H7 (cell line): ENCODE measurements at regions not wholly inside any gene's neighbourhood (a gene's known extent, or its start where the extent isn't known, plus 50 kb on each side); places are given as distances from the start of the nearest gene placed in this dataset.

Source experiments
- DNase-seq: peaks from one replicate; pipeline ENCODE4 v3.0.0; 2012
- H3K27me3 ChIP-seq: 2 replicates; pipeline ENCODE4 v1.6.0; 2011; ENCODE audit warnings: mild to moderate bottlenecking, low read length; ENCODE audit not compliant: control insufficient read depth, insufficient read depth
- H3K36me3 ChIP-seq: replicated peaks from 2 replicates; pipeline ENCODE4 v1.5.1; 2011; ENCODE audit warnings: low read length; ENCODE audit not compliant: control insufficient read depth, insufficient read depth
- H3K4me3 ChIP-seq: 2 replicates; pipeline ENCODE4 v1.5.1; 2011; ENCODE audit warnings: low read depth, mild to moderate bottlenecking, control low read depth, low read length, moderate library complexity; ENCODE audit not compliant: insufficient read depth

- Histone ChIP-seq H3K4me3 (no peak overlapping the region), H3K27me3 (no peaks in the 10 kb centered on the region), H3K36me3 (no peaks in the 10 kb centered on the region)
- DNase-seq: no peak
These were observed 322.2 kb upstream of the HS6ST1 start for GRCh38 chr2:128640845-128641360.

DNA sequence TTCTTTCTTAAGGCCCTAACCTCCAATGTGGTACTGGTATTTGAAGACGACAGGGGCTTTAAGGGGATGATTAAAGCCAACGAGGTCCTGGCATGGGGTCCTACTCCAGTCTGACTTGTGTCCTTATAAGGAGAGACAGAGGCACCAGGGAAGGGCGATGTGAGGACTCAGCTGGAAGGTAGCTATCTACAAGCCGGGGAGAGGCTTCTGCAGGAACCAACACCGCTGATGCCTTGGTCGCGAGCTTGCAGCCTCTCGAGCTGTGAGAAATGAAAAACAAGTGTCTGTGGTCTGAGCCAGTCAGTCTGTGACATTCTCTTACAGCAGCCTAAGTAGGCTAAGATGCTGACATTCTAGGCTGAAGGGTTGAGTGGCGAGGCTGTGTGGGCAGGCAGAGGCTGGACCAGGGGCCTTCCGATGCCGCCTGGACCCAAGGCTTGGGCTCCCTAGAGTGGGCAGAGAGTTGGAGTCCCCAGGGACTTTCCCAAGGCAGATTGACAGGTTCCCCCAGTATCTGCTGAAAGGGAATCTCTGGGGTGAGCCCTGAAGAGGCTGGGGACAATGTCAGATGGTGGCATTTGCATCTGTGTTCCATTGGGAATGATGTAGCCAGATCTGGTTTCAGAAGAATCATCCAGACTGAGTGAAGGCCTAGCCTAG is 322.9 kb upstream of the HS6ST1 start:
- no peak for DNase-seq
- Histone ChIP-seq H3K36me3 (no peaks in the 10 kb centered on the region), H3K4me3 (no peak overlapping the region), H3K27me3 (no peaks in the 10 kb centered on the region)

DNA sequence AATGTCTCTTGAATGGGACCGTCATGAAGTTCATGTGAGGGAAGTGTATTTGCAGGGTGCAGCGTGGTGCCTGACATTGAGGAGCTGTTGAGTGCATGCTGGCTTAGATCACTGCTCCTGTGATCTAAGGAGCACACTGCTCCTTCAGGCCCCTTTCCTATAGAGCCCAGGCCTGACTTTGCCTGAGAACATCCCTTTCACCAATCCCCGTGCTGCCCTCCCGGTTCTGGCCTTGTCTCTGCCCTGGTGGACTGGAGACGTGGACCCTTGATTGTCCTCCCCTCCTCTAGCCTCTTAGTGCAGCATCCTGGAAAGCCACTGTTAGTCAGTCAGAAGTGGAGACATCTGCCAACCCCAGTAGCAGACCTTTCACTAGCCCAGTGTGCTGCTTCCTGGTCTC is 323.6 kb upstream of the HS6ST1 start:
- no peaks in the 10 kb centered on the region for H3K27me3 ChIP-seq
- H3K4me3 ChIP-seq: no peak overlapping the region
- DNase-seq: no peak

DNA sequence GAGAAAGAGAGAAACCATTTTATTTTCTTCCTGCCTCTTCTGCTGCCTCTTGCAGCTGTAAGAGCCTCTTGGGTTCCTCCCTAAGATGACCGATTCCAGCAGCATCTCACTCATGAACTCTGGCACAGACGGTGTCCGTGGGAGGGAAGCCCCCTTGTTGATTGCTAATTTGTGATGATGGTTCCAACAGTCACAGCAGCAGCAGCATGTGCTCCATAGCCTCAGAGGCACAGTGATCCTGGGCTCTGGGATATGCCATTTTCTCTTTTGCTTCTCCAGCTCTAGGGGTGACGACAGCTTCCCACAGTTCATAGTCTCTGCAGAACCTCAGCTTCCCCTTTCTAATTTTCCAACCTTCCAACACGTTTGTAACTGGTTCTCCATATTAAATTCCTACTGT is 324.2 kb upstream of the HS6ST1 start:
- Histone ChIP-seq H3K27me3 (no peaks in the 10 kb centered on the region), H3K4me3 (no peak overlapping the region), H3K36me3 (no peaks in the 10 kb centered on the region)
- no peak for DNase-seq

More for the DNA sequence above, 323.6 kb upstream of the HS6ST1 start:
- no peaks in the 10 kb centered on the region for H3K36me3 ChIP-seq

DNA sequence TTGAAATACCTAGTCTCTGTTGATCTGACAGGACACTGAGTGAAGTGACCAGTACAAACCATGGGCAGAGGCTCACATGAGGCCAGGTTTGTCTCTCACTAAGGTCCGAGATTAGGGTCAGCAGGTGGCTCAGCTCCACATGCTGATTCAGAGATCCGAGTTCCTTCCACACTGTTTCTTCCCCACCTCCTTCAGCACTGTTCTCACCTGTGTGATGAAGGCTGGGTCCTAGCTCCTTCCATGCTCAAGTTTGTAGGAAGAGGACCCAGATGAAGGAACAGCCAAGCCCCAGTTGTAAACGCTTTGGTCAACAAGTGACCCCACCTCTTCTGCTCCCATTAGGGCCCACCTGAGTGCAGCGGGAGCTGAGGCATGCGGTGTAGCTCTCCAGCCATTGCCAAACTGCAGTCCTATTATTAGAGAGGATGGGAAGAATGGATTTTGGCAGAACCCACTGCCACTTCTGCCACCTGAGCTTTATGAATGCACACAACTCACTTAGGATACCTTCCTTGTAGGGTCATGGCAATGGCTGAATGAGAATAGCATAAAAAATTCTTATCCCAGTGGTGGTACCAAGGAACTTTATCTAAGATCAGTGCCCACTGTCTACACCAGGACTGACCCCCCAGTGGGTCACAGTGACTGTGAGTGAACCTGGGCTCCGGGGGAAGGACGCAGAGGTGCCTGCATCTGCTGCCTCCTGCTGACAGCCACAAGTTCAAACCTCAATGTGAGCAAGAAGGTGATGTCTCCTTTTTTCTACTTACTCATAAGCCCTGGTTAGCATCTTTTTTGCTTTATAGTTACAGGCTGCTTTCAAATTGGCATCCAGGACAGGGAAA is 324.8 kb upstream of the HS6ST1 start:
- Histone ChIP-seq H3K27me3 (no peaks in the 10 kb centered on the region), H3K36me3 (no peaks in the 10 kb centered on the region), H3K4me3 (no peak overlapping the region)
- DNase-seq: peak; percentile 4

- peak; percentile 70 for DNase-seq
These were observed 325.5 kb upstream of the HS6ST1 start for GRCh38 chr2:128644156-128644555.

GRCh38 chr2:128644718-128645256 is 326.1 kb upstream of the HS6ST1 start:
- Histone ChIP-seq H3K36me3 (no peaks in the 10 kb centered on the region), H3K27me3 (no peaks in the 10 kb centered on the region), H3K4me3 (no peak overlapping the region)
- peak; percentile 79 for DNase-seq

More at GRCh38 chr2:128644156-128644555, 325.5 kb upstream of the HS6ST1 start:
- Histone ChIP-seq H3K4me3 (no peak overlapping the region), H3K27me3 (no peaks in the 10 kb centered on the region), H3K36me3 (no peaks in the 10 kb centered on the region)

GRCh38 chr2:128645631-128646030 is 327.0 kb upstream of the HS6ST1 start:
- DNase-seq: no peak
- no peaks in the 10 kb centered on the region for H3K36me3 ChIP-seq
- H3K27me3 ChIP-seq: no peaks in the 10 kb centered on the region
- H3K4me3 ChIP-seq: no peak overlapping the region

- H3K4me3 ChIP-seq: no peak overlapping the region
- H3K27me3 ChIP-seq: no peaks in the 10 kb centered on the region
- H3K36me3 ChIP-seq: no peaks in the 10 kb centered on the region
- no peak for DNase-seq
These were observed 327.4 kb upstream of the HS6ST1 start for GRCh38 chr2:128646091-128646490.

- H3K36me3 ChIP-seq: no peaks in the 10 kb centered on the region
- no peaks in the 10 kb centered on the region for H3K27me3 ChIP-seq
- no peak overlapping the region for H3K4me3 ChIP-seq
- no peak for DNase-seq
These were observed 328.0 kb upstream of the HS6ST1 start for GRCh38 chr2:128646691-128647090.

DNA sequence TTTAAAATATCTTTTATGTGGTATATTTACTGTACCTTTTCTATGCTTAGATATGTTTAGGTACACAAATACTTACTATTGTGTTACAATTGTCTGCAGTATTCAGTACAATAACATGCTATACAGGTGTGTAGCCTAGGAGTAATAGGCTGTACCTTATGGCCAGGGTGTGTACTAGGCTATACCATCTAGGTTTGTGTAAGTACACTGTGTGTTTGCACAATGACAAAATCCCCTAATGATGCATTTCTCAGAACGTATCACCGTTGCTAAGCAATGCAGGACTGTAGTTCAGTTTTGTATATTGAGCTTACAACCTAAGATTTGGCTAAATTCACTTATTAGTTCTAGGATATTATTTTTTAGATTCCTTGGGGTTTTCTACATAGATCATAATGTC is 332.3 kb upstream of the HS6ST1 start:
- H3K27me3 ChIP-seq: no peaks in the 10 kb centered on the region
- no peak for DNase-seq
- H3K4me3 ChIP-seq: no peak overlapping the region
- H3K36me3 ChIP-seq: no peaks in the 10 kb centered on the region

- H3K36me3 ChIP-seq: no peaks in the 10 kb centered on the region
- H3K27me3 ChIP-seq: no peaks in the 10 kb centered on the region
- no peak for DNase-seq
- no peak overlapping the region for H3K4me3 ChIP-seq
These were observed 335.7 kb upstream of the HS6ST1 start for GRCh38 chr2:128654408-128654807.

DNA sequence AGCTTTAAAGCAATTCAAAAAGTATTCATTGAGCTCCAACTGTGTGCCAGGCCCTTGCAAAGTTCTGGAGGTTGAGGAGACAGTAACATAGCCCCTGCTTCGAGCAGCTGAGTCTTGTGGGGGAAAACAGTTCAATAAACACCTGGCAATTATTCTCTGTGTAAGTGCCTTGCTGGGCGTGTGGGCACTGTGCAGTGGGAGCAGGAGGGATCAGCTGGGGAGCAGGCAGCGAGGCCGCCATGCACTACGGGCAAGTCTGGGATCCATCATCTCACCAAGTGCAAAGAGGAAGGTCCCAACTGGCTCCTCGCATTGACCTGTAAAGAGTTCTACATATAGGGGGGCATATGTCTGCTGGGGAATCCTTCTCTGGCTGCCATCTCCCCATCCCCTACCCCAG is 342.2 kb upstream of the HS6ST1 start:
- H3K36me3 ChIP-seq: no peaks in the 10 kb centered on the region
- no peak overlapping the region for H3K4me3 ChIP-seq
- no peaks in the 10 kb centered on the region for H3K27me3 ChIP-seq
- no peak for DNase-seq

DNA sequence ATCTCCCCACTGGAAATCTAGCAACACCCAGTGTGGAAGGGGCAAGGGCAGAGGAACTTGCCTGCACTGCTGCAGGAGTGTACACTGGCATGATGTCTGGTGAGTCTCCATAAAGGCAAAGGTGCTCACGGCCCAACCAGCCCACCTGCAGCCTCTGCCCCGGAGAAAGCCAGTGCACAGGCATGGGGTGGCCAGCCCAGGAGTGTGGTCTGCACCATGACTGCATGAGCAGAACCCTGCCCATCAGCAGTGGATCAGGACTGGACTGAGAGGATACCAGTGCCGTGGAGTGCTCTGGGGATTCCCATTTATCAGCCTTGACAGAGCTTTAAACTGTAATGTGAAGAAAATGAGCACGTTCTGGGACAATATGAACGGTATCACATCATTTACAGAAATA is 342.6 kb upstream of the HS6ST1 start:
- Histone ChIP-seq H3K4me3 (no peak overlapping the region), H3K36me3 (no peaks in the 10 kb centered on the region), H3K27me3 (no peaks in the 10 kb centered on the region)
- no peak for DNase-seq

GRCh38 chr2:128662051-128662471 is 343.4 kb upstream of the HS6ST1 start:
- Histone ChIP-seq H3K36me3 (no peaks in the 10 kb centered on the region), H3K4me3 (no peak overlapping the region), H3K27me3 (no peaks in the 10 kb centered on the region)
- no peak for DNase-seq
